H1 (cell line): ENCODE measurements at regions not wholly inside any gene's neighbourhood (a gene's known extent, or its start where the extent isn't known, plus 50 kb on each side); places are given as distances from the start of the nearest gene placed in this dataset.

Source experiments
- CBX5 ChIP-seq: fragments of 300-800, 300-1000 bp; sonication (generic); IDR thresholded peaks from 2 replicates; pipeline ENCODE4 v1.7.1; 2016; ENCODE audit warnings: antibody characterized with exemption, low read length, low read depth
- CHD1 ChIP-seq: IDR thresholded peaks from 2 replicates; pipeline ENCODE4 v1.6.1; 2012; ENCODE audit warnings: low read depth, low read length, improper control_type of control experiment
- RAD21 ChIP-seq, 2 experiments: IDR thresholded peaks in 1 of 2; conservative IDR thresholded peaks in 1 of 2; 2 replicates each; pipeline ENCODE4 v1.6.1; 2011; ENCODE audit warnings: low read depth in 2 of 2, low read length in 2 of 2, improper control_type of control experiment in 1 of 2, inconsistent platforms in 1 of 2, mild to moderate bottlenecking in 1 of 2, moderate library complexity in 1 of 2
- RNF2 ChIP-seq: fragments of 200-900, 300-1000 bp; sonication (generic); IDR thresholded peaks from 2 replicates; pipeline ENCODE4 v1.7.1; 2016; ENCODE audit warnings: borderline replicate concordance, low read depth, mild to moderate bottlenecking, antibody characterized with exemption, low read length; ENCODE audit not compliant: poor library complexity, severe bottlenecking; ENCODE audit errors: missing control alignments
- SP2 ChIP-seq: IDR thresholded peaks from 2 replicates; pipeline ENCODE4 v1.6.1; 2012; ENCODE audit warnings: mild to moderate bottlenecking, low read length, inconsistent platforms
- TEAD4 ChIP-seq: IDR thresholded peaks from 2 replicates; pipeline ENCODE4 v1.6.1; 2012; ENCODE audit warnings: low read depth, low read length, inconsistent platforms, mixed read lengths

GRCh38 chr10:130483691-130484467 lies 347.7 kb downstream of the GLRX3 start (continued):
- TF ChIP-seq RAD21 (IDR thresholded peaks at IDR 0.05 in 1 of 2, conservative IDR thresholded peaks at IDR 0.05 in 1 of 2; ENCODE audit: low read depth in 2 of 2, low read length in 2 of 2) (no peak), RNF2 (no peak), TEAD4 (no peak), CHD1 (no peak), CBX5 (no peak), SP2 (no peak)
